NCI-H128 (cell line): ENCODE measurements at regions not wholly inside any gene's neighbourhood (a gene's known extent, or its start where the extent isn't known, plus 50 kb on each side); places are given as distances from the start of the nearest gene placed in this dataset.

Experiments used
- DNase-seq: peaks from one replicate; lab custom pipeline; 2025; ENCODE audit not compliant: unreplicated experiment; lab: John Stamatoyannopoulos, UW

DNA sequence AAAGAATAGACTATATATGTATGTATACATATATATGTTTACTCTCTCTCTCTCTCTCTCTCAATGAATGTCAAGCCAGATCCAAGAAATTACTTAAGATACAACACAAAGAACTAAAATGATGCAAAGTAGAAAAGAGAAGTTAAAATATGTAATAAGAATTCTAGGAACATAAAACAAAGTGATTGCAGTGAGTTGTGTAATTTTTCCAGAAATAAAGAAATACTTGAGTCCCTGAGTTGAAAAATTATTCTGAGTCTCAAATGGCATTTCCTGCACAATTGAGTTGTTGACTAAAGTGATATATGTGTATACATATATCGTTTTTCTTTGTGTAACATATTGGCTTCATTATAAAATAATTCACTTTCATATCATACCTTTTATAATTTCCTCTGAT lies 262.4 kb downstream of the INSIG2 start:
- DNase-seq: no peak

DNA sequence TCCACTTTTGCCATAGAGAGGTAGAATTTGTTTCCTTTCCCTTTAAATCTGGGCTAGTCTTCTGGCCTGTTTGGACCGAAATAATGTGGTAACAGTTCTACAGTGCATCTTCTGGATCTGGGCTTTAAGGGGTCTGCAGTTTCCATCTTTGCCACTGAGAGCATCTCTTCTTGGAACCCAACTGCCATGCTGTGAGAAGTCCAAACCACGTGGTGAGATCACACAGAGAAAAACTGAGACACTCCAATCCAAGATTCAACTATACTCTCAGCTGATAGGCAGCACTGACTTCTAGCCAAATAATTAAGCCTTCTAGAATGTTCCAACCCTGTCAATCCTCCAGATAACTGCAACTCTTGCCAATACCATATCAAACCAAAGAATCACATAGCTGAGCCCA lies 261.1 kb downstream of the INSIG2 start:
- DNase-seq: no peak

DNA sequence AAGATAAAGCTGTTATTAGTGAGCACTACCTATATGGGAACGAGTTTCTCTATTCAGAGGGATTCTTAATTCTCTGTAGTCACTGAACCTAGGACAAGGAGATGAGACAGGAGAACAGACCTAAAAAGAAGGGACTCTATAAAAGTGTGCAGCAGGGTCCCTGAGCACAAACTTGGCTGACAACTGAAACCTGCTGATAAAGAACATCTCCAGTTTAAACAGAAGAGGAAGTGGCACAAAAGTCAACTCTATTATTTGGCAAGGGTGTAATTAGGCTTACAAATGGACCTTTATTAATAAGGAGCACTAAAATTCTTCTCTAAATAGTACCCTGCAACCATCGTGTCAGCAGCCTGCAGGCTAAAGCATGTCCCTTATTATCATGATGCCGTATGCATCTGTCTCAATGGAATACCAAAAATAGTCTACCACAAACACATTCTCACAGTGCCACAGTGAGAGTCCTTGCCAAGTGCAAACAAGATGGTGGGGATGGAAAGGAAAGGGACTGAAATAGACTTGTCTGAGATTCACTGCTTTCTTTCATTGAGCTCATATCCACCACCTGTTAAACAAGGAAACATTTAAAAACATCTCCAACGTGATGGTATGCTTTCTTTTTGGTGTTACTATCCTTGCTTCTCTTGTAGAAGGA lies 260.2 kb downstream of the INSIG2 start:
- no peak for DNase-seq

DNA sequence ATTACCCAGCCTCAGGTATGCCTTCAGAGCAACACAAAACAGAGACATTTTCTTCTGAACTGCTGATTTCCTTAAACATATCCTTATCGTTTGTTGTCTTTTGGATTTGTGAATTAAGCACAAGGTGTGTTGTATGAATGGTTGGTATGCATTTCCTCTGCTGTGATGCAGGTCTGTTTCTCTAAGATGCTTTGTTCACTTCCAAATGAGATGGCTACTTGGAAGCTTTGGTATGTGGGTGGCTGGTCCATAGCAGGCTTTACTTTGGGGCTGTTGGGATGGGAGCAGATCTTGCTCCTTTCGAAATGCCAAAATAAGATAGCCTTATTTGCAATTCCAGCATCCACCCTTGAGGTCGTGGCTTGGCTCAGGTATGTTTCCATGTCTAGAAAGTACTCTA lies 257.2 kb downstream of the INSIG2 start:
- DNase-seq: no peak

DNA sequence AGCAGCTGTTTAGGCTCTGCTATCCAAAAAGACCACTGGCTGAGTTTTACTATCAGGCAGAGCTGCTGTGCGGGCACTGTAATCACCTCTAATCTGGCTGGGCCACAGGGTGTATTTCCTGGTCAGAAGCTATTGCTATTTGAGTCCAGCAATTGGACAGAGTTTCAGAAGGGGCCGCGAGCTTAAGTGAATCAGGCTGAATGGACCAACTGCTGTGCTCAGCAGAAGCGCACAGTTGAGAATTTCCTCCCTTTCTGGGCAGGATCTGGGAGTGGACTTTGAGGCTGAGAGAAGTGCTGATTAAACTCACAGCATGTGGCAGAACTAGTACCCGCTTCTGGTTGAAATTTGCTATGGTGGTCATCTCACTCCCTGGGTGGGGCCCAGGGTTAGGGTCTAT lies 251.8 kb downstream of the INSIG2 start:
- no peak for DNase-seq

DNA sequence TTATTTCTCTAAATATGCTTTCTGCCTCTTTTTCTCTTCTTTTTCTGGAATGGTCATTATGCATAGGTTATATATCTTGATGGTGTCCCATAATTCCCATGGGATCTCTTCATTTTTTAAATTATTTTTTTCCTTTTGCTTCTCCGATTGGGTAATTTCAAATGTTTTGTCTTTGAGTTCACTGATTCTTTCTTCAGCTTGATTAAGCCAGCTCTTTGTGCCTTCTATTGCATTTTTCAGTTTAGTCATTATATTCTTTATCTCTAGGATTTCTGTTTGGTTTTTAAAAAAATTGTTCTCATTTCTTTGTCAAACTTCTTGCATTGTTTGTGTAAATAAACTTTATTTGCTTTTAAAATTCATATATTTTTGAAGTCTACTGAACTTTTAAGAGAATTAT lies 251.1 kb downstream of the INSIG2 start:
- no peak for DNase-seq

DNA sequence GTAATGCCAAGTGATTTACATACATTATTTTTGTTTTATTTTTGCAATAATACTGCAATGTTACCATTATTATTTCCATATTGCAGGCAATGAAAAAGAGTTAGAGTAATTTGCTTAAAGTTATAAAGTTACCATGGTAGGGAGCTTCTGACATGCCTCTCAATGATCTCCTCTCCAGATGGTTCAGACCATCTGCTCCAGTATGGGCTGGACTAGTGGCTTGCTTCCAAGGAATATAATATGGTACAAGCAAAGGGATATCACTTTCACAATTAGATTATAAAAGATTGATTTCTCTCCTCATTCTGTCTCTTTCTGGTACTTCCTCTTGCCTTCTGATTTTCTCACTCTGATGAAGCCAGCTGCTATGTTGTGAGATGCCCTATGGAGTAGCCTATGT lies 245.4 kb downstream of the INSIG2 start:
- DNase-seq: no peak

DNA sequence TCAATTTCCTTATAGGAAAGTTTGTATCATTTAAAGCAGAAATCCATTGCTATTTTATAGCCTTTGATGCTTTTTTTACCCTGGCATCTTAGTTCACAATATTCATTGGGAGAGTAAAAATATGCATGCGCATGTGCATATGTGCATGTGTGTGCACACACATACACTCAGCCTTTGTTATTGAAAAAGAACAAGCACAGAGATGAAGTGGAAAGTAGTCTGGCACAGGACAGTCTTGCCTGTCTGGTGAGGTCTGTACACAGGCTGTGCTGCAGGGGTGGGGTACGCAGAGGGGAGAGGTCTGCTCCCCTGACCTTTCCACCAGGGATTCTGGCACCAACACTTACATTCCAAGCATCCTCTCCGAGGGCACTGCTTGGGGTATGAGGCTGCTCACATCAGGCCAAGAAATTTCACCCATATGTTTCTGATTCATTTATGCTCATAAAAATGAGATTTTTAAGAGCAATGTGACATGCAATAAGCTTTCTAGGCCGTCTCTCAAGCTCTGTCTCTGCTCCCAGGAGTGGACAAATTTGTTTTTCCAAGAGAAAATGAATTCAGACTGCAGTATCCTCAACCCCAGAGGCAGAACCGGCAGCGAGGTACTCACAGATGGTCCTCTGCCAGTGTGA lies 237.2 kb downstream of the INSIG2 start:
- no peak for DNase-seq

DNA sequence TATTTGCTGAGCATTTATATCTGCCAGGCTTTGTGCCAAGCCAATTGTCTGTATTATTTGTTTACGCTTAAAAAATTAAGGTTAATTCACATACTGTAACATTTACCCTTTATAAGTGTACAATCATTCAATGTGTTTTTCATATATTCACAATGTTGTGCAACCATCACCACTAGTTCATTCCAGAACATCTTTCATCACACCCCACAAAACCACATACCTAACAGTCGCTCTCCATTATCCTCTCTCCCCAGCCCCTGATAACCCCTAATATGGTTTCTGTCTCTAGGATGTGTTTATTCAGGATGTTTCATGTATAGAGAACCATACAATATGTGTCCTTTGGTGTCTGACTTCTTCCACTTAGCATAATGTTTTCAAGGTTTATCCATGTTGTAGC lies 234.1 kb downstream of the INSIG2 start:
- no peak for DNase-seq

DNA sequence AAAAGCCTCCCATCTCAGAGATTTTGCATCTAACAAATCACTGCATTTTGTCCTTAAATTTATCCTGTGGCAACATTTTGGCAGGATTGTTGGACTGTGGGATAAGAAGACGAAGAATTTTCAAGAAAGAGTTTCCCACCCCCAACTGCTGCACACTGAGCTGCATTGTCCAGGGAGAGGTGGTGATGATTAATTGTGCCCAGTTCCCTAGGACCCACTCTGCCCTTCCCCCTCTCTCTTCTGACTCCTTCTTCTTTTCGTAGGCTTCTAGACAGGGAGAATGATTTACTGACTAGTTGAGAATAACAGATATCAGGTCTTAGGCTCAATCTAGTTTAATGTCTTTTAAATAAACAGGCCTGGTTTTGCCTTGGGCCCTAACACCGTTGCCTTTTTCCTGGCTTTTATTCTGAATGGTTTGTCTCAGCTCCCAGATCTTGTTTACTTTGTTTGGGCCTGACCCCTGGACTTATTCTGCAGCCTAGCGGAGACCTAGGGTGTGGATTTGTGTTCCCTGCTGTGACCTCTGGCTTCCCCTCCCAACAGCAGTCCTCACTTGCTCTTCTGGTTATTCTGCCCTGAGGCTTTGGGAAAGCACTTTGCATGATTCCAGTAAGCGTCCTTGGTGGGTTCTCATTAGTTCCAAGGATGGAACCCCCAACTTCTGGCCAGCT lies 233.3 kb downstream of the INSIG2 start:
- DNase-seq: no peak

DNA sequence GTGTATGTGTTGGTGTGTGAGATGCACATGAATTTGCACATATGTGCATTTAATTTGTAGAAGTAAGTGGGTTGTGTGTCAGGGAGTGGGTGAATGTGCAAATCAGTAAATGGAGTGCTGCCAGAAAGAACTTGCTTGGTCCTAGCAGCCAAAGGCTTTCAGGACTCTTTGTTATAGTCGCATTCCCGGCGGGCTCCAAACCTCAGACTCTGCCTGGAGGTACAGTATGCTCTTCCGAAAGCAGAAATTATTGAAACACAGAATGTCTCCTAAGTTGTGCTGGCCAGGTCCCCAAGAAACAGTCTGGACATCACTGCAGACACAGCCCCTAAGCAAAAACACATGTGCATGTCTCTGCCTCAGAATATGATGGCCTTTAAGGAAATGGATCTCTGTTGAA lies 232.4 kb downstream of the INSIG2 start:
- no peak for DNase-seq

DNA sequence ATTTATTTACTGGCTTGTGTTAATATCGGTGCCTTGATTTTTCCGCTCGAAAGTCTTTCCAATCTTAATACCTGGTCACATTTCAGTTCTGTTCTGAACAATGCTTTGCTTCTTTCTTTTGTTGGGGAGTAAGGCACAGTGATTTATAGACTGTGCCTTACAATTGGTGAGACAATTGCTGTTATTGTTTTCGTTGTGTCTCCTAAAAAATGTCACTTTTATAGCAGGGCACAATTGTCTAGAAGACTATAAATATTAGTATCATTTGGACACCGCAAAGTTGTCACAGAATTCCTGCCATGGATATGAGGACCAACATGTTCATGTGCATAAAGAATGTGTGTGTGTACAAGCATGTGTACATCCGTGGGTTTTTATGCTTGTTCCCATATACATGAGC lies 231.9 kb downstream of the INSIG2 start:
- DNase-seq: no peak

DNA sequence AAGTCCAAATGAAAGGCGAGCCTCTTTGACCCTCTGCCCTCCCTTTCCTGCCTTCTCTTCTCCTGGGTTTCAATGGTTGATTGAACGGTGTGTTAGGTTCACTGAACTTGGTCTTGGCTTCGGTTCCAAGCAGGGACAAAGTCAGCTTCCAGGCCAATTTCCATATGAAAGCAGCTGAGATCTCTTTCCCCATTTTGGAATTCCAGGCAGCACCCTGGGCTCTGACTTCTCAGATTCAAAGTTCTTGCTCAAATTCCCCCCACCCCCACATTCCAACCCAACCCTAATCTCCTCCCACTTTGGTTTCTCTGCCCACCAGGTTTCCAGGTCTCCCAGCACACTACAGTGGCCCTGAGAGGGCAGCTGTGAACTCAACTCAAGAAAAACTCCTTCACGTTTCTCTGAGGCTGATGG lies 231.0 kb downstream of the INSIG2 start:
- DNase-seq: no peak

DNA sequence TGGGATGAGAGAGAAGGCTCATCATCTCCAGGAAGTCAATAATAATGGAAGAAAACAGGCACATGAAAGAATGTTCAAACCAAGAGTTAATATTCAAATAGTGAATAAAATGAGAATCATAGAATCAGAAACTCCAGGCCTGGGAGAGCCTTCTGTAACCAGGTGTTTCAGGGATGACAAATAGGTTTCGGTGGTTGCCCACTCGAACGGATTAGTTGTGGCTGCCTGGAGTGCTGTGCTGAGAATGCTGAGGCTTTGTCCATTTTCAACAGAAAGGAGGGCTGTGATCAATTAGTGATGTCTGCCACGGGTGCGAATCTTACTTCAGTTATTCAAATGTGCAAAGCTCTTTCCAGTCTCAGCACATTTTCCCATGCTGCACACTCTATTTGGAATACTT lies 227.3 kb downstream of the INSIG2 start:
- no peak for DNase-seq

DNA sequence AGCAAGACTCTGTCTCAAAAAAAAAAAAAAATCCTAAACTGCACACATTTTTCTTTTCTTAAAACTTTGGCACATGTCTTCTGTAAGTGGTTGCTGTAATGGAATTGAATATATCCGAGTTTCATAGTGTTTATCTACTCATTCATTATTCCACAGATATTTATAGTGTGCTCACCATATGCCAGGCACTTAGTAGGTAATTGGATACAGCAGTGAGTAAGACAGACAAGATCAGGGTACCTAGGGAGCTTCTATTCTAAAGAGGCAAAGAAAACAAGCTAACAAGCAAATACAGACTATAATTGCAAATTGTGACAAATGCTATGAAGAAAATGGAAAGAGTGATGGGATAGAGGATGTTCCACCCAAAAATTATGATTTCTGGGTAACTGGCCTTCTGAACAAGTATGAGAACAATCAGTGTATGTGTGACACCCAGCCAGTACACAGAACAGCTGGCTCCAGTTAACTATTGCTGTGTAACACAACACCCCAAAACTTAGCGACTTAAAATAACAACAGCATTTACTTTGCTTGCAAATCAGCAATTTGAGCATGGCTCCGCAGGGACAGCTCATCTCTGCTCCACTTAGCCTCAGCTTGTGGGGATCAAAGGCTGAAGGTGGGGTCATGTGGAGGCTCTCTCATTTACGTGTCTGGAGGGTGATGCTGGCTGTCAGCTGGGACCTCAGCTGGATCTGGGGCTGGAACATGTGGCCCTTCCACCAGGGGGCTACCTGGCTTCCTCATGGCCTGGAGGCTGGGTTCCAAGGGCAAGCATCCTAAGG lies 224.9 kb downstream of the INSIG2 start:
- DNase-seq: no peak

DNA sequence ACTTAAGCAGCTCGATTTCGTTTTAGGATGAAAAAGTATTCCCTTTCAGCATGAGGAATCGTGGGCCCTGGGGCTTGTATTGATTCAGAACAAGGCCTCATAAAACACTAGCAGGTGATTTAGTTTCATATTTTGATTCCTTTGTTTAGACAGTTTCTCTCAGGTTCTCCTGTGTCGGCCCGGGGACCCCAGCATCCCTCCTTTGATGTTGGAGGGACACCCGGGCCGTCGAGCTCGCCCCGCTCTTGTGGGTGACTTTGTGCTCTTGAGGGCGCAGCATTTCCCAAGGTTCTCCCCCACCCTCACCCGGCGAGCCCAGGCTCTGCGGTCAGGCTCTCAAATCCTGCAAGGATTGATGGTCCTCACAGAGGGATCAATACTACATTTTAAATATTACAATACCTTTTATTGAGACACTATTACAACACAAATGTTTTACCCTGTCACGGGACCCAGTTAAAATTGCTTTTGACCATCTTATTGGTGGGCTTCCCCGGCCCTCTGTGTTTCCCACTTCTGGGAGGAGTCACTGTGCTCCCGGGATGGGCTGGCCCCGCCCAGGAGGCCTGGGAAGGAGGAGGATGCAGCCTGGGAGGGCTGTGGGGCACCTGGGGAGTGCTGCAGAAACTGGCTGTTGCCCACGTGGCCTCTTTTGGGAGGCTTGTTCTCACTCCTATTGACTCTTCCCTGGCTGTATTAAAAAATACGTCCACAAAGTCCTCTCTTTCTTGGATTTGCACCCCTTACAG lies 222.6 kb downstream of the INSIG2 start:
- no peak for DNase-seq

DNA sequence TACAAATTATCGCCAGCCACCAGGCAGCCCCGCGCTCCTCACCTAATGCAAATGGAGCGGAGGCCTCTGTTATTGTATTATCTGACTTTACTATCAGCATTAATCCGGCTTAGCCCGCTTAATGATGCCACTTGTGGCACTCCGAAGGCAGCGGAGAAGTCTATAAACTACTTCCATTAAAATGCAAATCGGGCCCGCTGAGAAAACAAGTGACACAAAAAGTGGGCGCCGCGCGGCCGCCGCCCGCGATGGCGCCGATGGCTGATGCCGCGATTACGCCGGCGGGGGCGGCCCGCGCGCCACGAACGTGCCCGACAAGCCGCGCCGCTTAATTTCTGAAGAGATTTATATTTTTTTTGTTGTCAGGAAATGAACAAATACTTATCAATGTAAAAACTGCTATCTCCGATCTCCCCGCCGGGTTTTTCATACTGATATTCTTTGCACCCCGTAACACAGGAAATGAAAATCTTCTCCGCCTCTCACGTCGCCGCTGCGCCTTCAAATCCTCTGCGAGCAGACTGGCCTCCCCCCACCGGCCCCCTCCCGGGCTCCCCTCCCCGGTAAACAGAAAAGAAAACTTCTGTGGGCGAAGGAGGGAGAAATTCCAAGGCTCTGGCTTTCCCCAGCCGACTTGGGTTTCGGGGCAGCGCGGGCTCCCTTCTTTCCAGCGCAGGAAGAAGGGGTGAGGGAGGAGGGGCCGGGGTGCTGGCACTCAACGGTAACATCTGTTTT lies 221.8 kb downstream of the INSIG2 start:
- no peak for DNase-seq

DNA sequence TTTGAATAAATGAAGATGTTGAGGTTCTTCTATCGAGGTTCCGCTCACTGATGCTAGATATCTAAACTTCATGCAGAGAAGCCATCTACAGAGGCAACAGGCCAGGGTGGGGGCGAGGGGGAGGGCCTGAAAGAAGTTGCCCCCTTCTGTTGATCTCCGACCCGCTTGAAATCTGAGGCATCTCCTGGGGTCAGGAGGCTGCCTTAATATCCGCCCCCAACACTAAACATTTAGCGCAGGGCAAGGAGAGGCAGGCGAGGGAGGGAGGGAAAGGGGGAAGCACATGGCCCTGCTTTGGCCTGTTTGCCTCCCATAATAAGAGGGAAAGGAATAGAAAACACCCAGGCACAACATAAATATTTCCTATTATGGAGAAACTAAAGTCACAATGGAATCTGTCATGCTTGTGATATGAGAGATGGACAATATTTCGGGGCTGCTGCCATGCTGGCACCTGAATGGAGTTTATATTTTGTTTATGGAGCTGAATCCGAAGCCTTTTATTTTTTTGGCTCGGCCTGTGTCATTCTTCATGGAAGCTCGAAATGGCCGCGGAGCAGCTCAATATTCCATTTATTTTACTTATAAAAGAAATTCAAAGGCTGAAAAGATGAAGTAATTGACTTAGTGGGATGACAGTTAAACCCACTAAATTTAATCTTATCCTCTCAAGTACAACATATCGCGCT lies 221.1 kb downstream of the INSIG2 start:
- DNase-seq: no peak

DNA sequence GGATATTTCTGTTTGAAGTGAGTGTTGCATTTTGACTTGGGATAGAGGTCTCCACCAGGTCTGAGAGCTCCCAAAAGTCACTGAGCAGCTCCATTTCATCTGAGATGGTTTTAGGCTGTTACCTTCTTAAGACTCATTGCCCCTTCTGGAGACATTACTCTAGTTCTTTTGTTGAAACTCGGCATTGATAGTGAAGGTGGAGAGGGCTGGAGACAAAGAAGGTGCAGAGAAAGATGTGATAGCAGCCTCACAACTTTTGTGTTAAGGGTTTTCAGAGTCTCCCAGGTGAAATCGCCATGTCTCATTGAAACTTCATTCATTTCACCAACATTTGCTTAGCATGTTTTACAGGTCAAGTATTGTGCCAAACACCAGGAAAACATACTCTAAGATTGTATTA lies 219.6 kb downstream of the INSIG2 start:
- DNase-seq: no peak

DNA sequence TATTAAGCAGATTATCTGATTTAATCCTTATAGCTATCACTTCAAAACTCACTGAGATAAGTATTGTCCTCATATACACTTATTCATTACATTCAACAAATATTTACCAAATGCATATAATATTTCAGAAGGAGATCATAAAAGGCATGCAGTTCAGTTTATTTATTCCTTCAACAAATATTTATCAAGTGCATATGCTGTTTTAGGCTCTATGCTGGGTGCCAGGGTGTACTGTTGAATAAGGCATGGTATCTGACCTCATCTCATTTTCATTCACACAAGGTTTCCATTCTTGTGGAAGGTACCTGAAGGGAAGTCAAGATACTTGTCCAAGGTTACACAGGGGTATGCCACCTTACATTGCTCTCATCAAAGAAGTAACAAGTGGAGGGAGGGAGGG lies 213.0 kb downstream of the INSIG2 start:
- DNase-seq: no peak
